GM12892 (cell line): ENCODE measurements at regions not wholly inside any gene's neighbourhood (a gene's known extent, or its start where the extent isn't known, plus 50 kb on each side); places are given as distances from the start of the nearest gene placed in this dataset.

Source experiments
- DNase-seq: peaks from one replicate; pipeline ENCODE4 v3.0.0; 2011; ENCODE audit not compliant: insufficient read length
- FAIRE-seq: peaks from 2 replicates; lab custom pipeline; 2011; peaks lifted over from hg19 to GRCh38; lab: Jason Lieb, UNC
- POLR2A ChIP-seq: IDR thresholded peaks from 2 replicates; pipeline ENCODE4 v1.6.1; 2011; ENCODE audit warnings: low read depth, low read length, control low read depth
- POLR2AphosphoS5 ChIP-seq: IDR thresholded peaks from 2 replicates; pipeline ENCODE4 v1.6.1; 2011; ENCODE audit warnings: low read depth, low read length, control low read depth
- TAF1 ChIP-seq: IDR thresholded peaks from 2 replicates; pipeline ENCODE4 v1.6.1; 2011; ENCODE audit warnings: low read depth, mild to moderate bottlenecking, control low read depth, low read length, borderline replicate concordance

GRCh38 chr3:102571720-102572384 lies 137.0 kb downstream of the ZPLD1 start:
- TF ChIP-seq POLR2A (no peak), TAF1 (no peak), POLR2AphosphoS5 (no peak)
- FAIRE-seq, result no peak
- DNase-seq, result no peak

GRCh38 chr3:102573483-102574028 lies 138.7 kb downstream of the ZPLD1 start:
- TF ChIP-seq POLR2AphosphoS5 (no peak), TAF1 (no peak), POLR2A (no peak)
- FAIRE-seq (no peak), DNase-seq (no peak)

GRCh38 chr3:102574355-102574754 lies 139.5 kb downstream of the ZPLD1 start:
- DNase-seq (no peak), FAIRE-seq (no peak)
- TF ChIP-seq POLR2AphosphoS5, result no peak
- no peak for TF ChIP-seq TAF1
- TF ChIP-seq POLR2A, result no peak

GRCh38 chr3:102576651-102577050 lies 141.8 kb downstream of the ZPLD1 start:
- no peak for DNase-seq
- no peak for FAIRE-seq

GRCh38 chr3:102577082-102577789 lies 142.4 kb downstream of the ZPLD1 start:
- FAIRE-seq, result no peak
- no peak for DNase-seq
- TF ChIP-seq TAF1 (no peak), POLR2A (no peak)

More at GRCh38 chr3:102576651-102577050, 141.8 kb downstream of the ZPLD1 start:
- no peak for TF ChIP-seq TAF1
- no peak for TF ChIP-seq POLR2AphosphoS5
- no peak for TF ChIP-seq POLR2A

- no peak for TF ChIP-seq POLR2AphosphoS5
- TF ChIP-seq POLR2A, result no peak
- TF ChIP-seq TAF1, result no peak
- FAIRE-seq (no peak), DNase-seq (no peak)
These were observed 145.9 kb downstream of the ZPLD1 start for GRCh38 chr3:102580760-102581159.

- TF ChIP-seq POLR2A (no peak), TAF1 (no peak), POLR2AphosphoS5 (no peak)
- DNase-seq (no peak), FAIRE-seq (no peak)
These were observed 151.7 kb downstream of the ZPLD1 start for GRCh38 chr3:102586485-102586884.

- FAIRE-seq (no peak), DNase-seq (no peak)
- TF ChIP-seq POLR2AphosphoS5 (no peak), POLR2A (no peak), TAF1 (no peak)
These were observed 159.2 kb downstream of the ZPLD1 start for GRCh38 chr3:102593812-102594602.

GRCh38 chr3:102595057-102595456 lies 160.2 kb downstream of the ZPLD1 start:
- no peak for DNase-seq
- no peak for FAIRE-seq
- TF ChIP-seq POLR2A, result no peak
- TF ChIP-seq POLR2AphosphoS5, result no peak
- no peak for TF ChIP-seq TAF1

- FAIRE-seq (no peak), DNase-seq (no peak)
- TF ChIP-seq TAF1, result no peak
- no peak for TF ChIP-seq POLR2AphosphoS5
- no peak for TF ChIP-seq POLR2A
These were observed 165.2 kb downstream of the ZPLD1 start for GRCh38 chr3:102599819-102600576.
